ENCODE measurements at regions not wholly inside any gene's neighbourhood (a gene's known extent, or its start where the extent isn't known, plus 50 kb on each side); places are given as distances from the start of the nearest gene placed in this dataset.
"Not testable (repeated sequence)": the region's sequence is repeated elsewhere in the genome, so short reads cannot be mapped to it uniquely, and the experiment has no call there.

DNA sequence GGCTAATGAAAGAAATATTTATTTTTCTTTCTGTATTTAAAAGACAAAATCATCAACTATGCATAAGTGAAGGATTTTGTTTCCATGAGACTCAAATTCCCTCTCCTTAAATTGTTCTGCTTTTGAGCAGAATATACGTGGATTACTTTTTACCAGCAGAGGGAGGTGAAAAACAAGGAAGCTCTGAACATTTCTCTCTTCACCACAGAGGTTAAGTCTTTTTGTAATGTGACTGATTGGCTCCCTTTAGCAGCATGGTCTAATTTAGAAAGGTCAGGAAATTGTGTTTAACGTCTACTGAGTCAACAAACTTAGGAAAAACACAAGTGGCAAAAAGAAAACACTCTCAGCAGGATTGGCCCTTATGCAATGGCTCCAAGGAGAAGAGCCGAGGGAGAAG, 55.1 kb upstream of the F9 start:
- Mint-ChIP-seq H3K27me3 (no peaks in the 10 kb centered on the region), H3K4me3 (no peak overlapping the region)
- ATAC-seq (ENCODE audit: low read depth in 2 of 2), result no peak

DNA sequence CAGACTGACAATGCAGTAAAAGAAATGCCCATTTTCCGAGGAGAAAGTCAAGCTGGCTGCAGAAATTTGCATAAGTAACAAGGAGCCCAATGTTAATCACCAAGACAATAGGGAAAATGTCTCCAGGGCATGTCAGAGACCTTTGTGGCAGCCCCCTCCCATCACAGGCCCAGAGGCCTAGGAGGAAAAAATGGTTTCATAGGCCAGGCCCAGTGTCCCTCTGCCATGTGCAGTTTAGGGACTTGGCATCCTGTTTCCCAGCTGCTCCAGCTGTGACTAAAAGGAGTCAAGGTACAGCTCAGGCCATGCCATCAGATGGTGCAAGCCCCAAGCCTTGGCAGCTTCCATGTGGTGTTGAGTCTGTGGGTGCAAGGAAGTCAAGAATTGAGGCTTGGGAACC, 68.6 kb upstream of the F9 start:
- H3K27ac Mint-ChIP-seq; H3K4me1 Mint-ChIP-seq; H3K36me3 Mint-ChIP-seq; ATAC-seq (ENCODE audit: low read depth in 2 of 2); DNase-seq; H3K27me3 Mint-ChIP-seq; H3K4me3 Mint-ChIP-seq: not testable (repeated sequence)
- peaks cover 8 to 24% (median 11%) of the 10 kb centered on the region in 7 donors for H3K9me3 Mint-ChIP-seq

More for the DNA sequence above, 55.1 kb upstream of the F9 start:
- no peak overlapping the region for H3K27ac Mint-ChIP-seq
- no peaks in the 10 kb centered on the region for H3K36me3 Mint-ChIP-seq
- no peaks in the 10 kb centered on the region for H3K4me1 Mint-ChIP-seq
- no peaks in the 10 kb centered on the region for H3K9me3 Mint-ChIP-seq
- DNase-seq, result no peak

GRCh38 chrX:139454743-139455142, 75.8 kb upstream of the F9 start:
- Mint-ChIP-seq H3K4me1 (no peaks in the 10 kb centered on the region), H3K9me3 (peaks cover 0 to 2% (median 0%) of the 10 kb centered on the region in 7 donors), H3K27ac (no peak overlapping the region), H3K27me3 (no peaks in the 10 kb centered on the region), H3K4me3 (no peak overlapping the region), H3K36me3 (no peaks in the 10 kb centered on the region)
- DNase-seq (no peak), ATAC-seq (ENCODE audit: low read depth in 2 of 2) (no peak)

GRCh38 chrX:139448996-139449395, 81.5 kb upstream of the F9 start:
- H3K27me3 Mint-ChIP-seq, result no peaks in the 10 kb centered on the region
- H3K4me3 Mint-ChIP-seq, result no peak overlapping the region
- ATAC-seq (ENCODE audit: low read depth in 2 of 2) (no peak), DNase-seq (no peak)
- H3K36me3 Mint-ChIP-seq, result no peaks in the 10 kb centered on the region
- H3K4me1 Mint-ChIP-seq, result no peaks in the 10 kb centered on the region
- H3K9me3 Mint-ChIP-seq, result peaks cover 0 to 11% (median 5%) of the 10 kb centered on the region in 7 donors
- no peak overlapping the region for H3K27ac Mint-ChIP-seq

DNA sequence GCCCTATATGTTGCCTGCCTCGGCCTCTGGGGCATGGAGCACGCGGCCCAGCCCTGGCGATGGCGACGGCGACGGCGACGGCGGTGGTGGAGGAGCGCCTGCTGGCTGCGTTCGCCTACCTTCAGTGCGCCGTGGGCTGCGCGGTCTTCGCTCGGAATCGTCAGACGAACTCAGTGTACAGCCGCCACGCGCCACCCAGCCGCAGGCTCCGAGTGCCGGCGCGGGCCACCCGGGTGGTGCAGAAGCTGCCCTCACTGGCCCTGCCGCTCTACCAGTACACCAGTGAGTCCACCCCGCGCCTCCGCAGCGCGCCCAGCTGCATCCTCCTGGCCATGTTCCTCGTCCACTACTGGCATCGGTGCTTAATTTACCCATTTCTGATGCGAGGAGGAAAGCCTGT, 83.7 kb upstream of the F9 start:
- H3K4me1 Mint-ChIP-seq, result no peaks in the 10 kb centered on the region
- DNase-seq (no peak), ATAC-seq (ENCODE audit: low read depth in 2 of 2) (no peak)
- no peak overlapping the region for H3K27ac Mint-ChIP-seq
- peaks cover 2 to 11% (median 9%) of the 10 kb centered on the region in 7 donors for H3K9me3 Mint-ChIP-seq
- no peaks in the 10 kb centered on the region for H3K36me3 Mint-ChIP-seq
- no peak overlapping the region for H3K4me3 Mint-ChIP-seq
- H3K27me3 Mint-ChIP-seq, result no peaks in the 10 kb centered on the region

DNA sequence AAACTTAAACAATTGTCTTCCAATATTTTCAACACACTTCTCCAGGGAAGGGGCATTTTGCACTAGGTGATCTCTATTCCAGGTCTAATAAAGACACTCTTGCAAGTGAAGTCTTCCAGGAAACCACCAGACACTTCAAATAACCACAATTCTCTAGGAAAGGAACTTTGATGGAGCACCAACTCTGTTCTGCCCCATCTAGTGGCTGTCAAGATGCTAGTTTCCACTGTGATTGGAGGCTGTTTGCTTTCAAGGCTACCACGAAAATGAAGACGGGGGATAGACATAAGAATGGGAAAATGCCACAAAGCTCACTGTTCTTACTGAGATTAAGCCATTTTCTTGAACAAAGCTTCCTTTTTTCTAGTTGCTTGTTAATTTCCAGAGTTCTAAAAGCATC, 100.6 kb upstream of the F9 start:
- ATAC-seq (ENCODE audit: low read depth in 2 of 2) (no peak), DNase-seq (no peak)
- Mint-ChIP-seq H3K4me3 (no peak overlapping the region), H3K4me1 (no peaks in the 10 kb centered on the region), H3K27ac (no peak overlapping the region), H3K27me3 (peaks cover 0 to 4% (median 0%) of the 10 kb centered on the region in 3 donors), H3K36me3 (no peaks in the 10 kb centered on the region), H3K9me3 (peaks cover 0 to 2% (median 0%) of the 10 kb centered on the region in 7 donors)

GRCh38 chrX:139423186-139423585, 107.4 kb upstream of the F9 start:
- Mint-ChIP-seq H3K4me3 (no peak overlapping the region), H3K27ac (no peak overlapping the region), H3K27me3 (no peaks in the 10 kb centered on the region), H3K36me3 (no peaks in the 10 kb centered on the region), H3K9me3 (peaks cover 0 to 3% (median 0%) of the 10 kb centered on the region in 7 donors), H3K4me1 (no peaks in the 10 kb centered on the region)
- ATAC-seq (ENCODE audit: low read depth in 2 of 2), result no peak
- DNase-seq, result no peak

DNA sequence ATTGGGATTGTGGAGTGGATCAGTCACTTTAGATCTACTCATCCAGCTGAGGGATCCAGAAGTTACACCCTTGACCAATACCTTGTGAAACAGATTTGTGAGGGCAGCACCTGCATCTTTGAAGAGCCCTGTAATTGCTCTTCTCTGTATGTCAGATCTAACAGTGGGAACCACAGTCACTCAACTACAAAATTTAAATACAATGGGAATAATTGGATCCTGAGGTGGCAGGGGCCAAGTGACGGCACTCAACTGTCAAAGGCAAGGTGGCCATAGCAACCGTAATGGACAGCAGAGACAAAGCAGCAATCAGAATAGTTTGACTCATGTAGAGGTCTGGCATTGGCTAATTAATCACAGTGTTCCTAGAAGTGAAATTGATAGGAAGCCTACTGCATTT, 132.3 kb upstream of the F9 start:
- not testable (repeated sequence) for DNase-seq; H3K4me3 Mint-ChIP-seq; H3K27me3 Mint-ChIP-seq; ATAC-seq (ENCODE audit: low read depth in 2 of 2); H3K4me1 Mint-ChIP-seq; H3K27ac Mint-ChIP-seq; H3K36me3 Mint-ChIP-seq
- H3K9me3 Mint-ChIP-seq, result peaks cover 0 to 16% (median 5%) of the 10 kb centered on the region in 7 donors

DNA sequence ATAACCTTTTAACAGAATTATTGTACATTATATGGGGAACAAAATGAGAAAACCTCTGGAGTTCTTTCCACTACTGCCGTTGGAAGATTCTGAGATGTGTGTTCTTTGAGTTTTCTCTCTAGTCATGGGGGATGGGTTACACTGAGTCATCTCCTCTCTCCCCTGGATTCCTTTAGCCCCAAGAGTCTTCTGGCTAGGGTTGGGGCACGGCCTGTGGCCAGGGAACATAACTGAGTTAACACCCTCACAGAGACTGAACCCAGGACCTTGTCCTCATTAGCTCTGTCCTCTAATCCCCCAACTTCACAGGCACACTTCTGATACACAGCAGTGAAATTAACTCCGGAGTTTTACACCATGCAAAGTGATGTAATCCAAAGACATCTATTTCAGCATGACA, 142.3 kb upstream of the F9 start:
- Mint-ChIP-seq H3K36me3 (no peaks in the 10 kb centered on the region), H3K4me1 (no peaks in the 10 kb centered on the region), H3K9me3 (peaks cover 0 to 3% (median 0%) of the 10 kb centered on the region in 7 donors), H3K4me3 (no peak overlapping the region), H3K27me3 (no peaks in the 10 kb centered on the region), H3K27ac (no peak overlapping the region)
- ATAC-seq (ENCODE audit: low read depth in 2 of 2) (no peak), DNase-seq (no peak)

GRCh38 chrX:139382529-139382928, 148.0 kb upstream of the F9 start:
- peaks cover 0 to 8% (median 0%) of the 10 kb centered on the region in 3 donors for H3K27me3 Mint-ChIP-seq
- no peak for DNase-seq
- peaks cover 0 to 4% (median 0%) of the 10 kb centered on the region in 3 donors for H3K4me1 Mint-ChIP-seq
- peaks cover 0 to 7% of the 10 kb centered on the region in 2 donors for H3K36me3 Mint-ChIP-seq
- no peak overlapping the region for H3K4me3 Mint-ChIP-seq
- ATAC-seq (ENCODE audit: low read depth in 2 of 2), result no peak
- peaks cover 0 to 5% (median 2%) of the 10 kb centered on the region in 7 donors for H3K9me3 Mint-ChIP-seq
- no peak overlapping the region for H3K27ac Mint-ChIP-seq

- not testable (repeated sequence) for H3K27me3 Mint-ChIP-seq; H3K4me1 Mint-ChIP-seq; H3K27ac Mint-ChIP-seq; DNase-seq; H3K36me3 Mint-ChIP-seq; H3K4me3 Mint-ChIP-seq; ATAC-seq (ENCODE audit: low read depth in 2 of 2); H3K9me3 Mint-ChIP-seq
These were observed 154.0 kb upstream of the F9 start for GRCh38 chrX:139376547-139376946.

DNA sequence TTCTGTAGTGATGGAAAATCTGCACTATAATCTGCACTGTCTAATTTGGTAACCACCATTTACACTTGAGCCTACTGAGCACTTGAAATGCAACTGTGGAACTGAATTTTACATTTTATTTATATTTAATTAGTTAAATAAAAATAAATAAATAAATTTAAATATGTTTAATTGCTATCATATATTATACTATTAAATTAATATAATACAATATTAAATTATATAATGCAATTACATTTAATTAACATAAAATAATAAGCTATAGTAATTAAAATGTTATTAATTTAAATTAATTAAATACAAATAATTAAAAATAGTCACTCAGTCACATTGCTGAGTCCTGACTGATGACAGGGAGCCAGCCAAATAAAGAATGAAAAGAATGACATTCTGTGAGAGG, 170.2 kb upstream of the F9 start:
- ATAC-seq (ENCODE audit: low read depth in 2 of 2), result no peak
- Mint-ChIP-seq H3K9me3 (peaks cover 0 to 10% (median 0%) of the 10 kb centered on the region in 7 donors), H3K27me3 (no peaks in the 10 kb centered on the region), H3K36me3 (no peaks in the 10 kb centered on the region), H3K27ac (no peak overlapping the region), H3K4me3 (no peak overlapping the region), H3K4me1 (no peaks in the 10 kb centered on the region)
- no peak for DNase-seq

- not testable (repeated sequence) for H3K27ac Mint-ChIP-seq; H3K36me3 Mint-ChIP-seq; H3K4me3 Mint-ChIP-seq; H3K9me3 Mint-ChIP-seq; H3K27me3 Mint-ChIP-seq; ATAC-seq (ENCODE audit: low read depth in 2 of 2); DNase-seq; H3K4me1 Mint-ChIP-seq
These were observed 187.9 kb upstream of the F9 start for GRCh38 chrX:139342594-139342991.

- H3K9me3 Mint-ChIP-seq; DNase-seq; H3K4me1 Mint-ChIP-seq; H3K36me3 Mint-ChIP-seq; H3K27me3 Mint-ChIP-seq; ATAC-seq (ENCODE audit: low read depth in 2 of 2); H3K4me3 Mint-ChIP-seq: not testable (repeated sequence)
- peak overlapping the region in 1 of 6 donors; percentile 44 for H3K27ac Mint-ChIP-seq
These were observed 188.5 kb upstream of the F9 start for GRCh38 chrX:139341855-139342593.

GRCh38 chrX:139332441-139332840, 198.1 kb upstream of the F9 start:
- DNase-seq, result no peak
- no peak for ATAC-seq (ENCODE audit: low read depth in 2 of 2)
- H3K9me3 Mint-ChIP-seq, result peaks cover 0 to 7% (median 3%) of the 10 kb centered on the region in 7 donors
- no peaks in the 10 kb centered on the region for H3K27me3 Mint-ChIP-seq
- no peaks in the 10 kb centered on the region for H3K4me1 Mint-ChIP-seq
- H3K27ac Mint-ChIP-seq, result no peak overlapping the region
- H3K36me3 Mint-ChIP-seq, result no peaks in the 10 kb centered on the region
- no peak overlapping the region for H3K4me3 Mint-ChIP-seq

Data from naive B cell (primary cell).